Heart left ventricle (tissue), 16 donors: ENCODE measurements at regions not wholly inside any gene's neighbourhood (a gene's known extent, or its start where the extent isn't known, plus 50 kb on each side); places are given as distances from the start of the nearest gene placed in this dataset.

ENCODE experiments used
- ATAC-seq, 4 donors: fragments of 200-7000 bp; cut with Tn5 transposase; one replicate each; pipeline ENCODE4 v1.9.1; 2020 to 2022; ENCODE audit warnings: moderate library complexity in 4 of 4, mild to moderate bottlenecking in 3 of 4, moderate number of reproducible peaks in 1 of 4
- DNase-seq, 5 donors: peaks; one replicate each; pipeline ENCODE4 v3.0.0-alpha.2; 2020
- H3K27ac ChIP-seq, 12 donors: fragments of 200-600 bp; sonication (generic) in 4 of 12; one replicate each; pipeline versions ENCODE4 v1.5.0 to v1.8.0; 2016 to 2022; ENCODE audit warnings: mild to moderate bottlenecking in 2 of 12
- H3K27me3 ChIP-seq, 9 donors: fragments of 200-600 bp; sonication (generic) in 2 of 9; one replicate each; pipeline versions ENCODE4 v1.5.1 to v1.8.0; 2016 to 2022; ENCODE audit warnings: mild to moderate bottlenecking in 3 of 9
- H3K36me3 ChIP-seq, 9 donors: fragments of 200-600 bp; sonication (generic) in 2 of 9; one replicate each; pipeline versions ENCODE4 v1.5.0 to v1.8.0; 2018 to 2022; ENCODE audit warnings: mild to moderate bottlenecking in 2 of 9
- H3K4me1 ChIP-seq, 12 donors: fragments of 200-600 bp; sonication (generic) in 4 of 12; one replicate each; pipeline versions ENCODE4 v1.5.0 to v1.8.0; 2016 to 2022; ENCODE audit warnings: mild to moderate bottlenecking in 3 of 12
- H3K4me3 ChIP-seq, 12 donors: fragments of 200-600 bp; sonication (generic) in 4 of 12; one replicate each; pipeline versions ENCODE4 v1.5.0 to v1.8.0; 2017 to 2022; ENCODE audit warnings: mild to moderate bottlenecking in 9 of 12, moderate library complexity in 4 of 12
- H3K9me3 ChIP-seq, 12 donors: fragments of 200-600 bp; sonication (generic) in 4 of 12; one replicate each; pipeline versions ENCODE4 v1.5.0 to v1.8.0; 2016 to 2022; ENCODE audit warnings: mild to moderate bottlenecking in 1 of 12
- POLR2A ChIP-seq, 2 donors: fragments of 450-650 bp; IDR thresholded peaks; one replicate each; pipeline ENCODE4 v1.6.1; 2017; ENCODE audit warnings: antibody characterized with exemption in 2 of 2, mild to moderate bottlenecking in 2 of 2, moderate library complexity in 2 of 2
- WGBS, 4 donors: extraction: QIAGEN DNeasy Blood & Tissue Kit in 2 of 4; methylation state at CpG; one replicate each; pipeline versions ENCODE4 v1.1.5 to v1.1.7; 2013 to 2018; 5-methylcytosine and 5-hydroxymethylcytosine counted together
- intact Hi-C, 10 donors: fragments of 100-400 bp; cut with DNase I; formaldehyde crosslinking; loops; one replicate each; pipeline versions ENCODE4 v1.11.1 to v1.14.2; 2022
- TF ChIP-seq, protein P1 (sequence below), 12 donors: fragments of 200-600 bp; sonication (generic) in 4 of 12; IDR thresholded peaks; one replicate each; pipeline versions ENCODE4 v1.5.0 to v1.8.0; 2018 to 2022; ENCODE audit warnings: antibody characterized with exemption in 12 of 12, mild to moderate bottlenecking in 5 of 12
- donor health status: ischemic (EF 13 %, LVEDD 7.1; RV severe dilation, severe dysfunction).
- donor health status: healthy with polysubstance abuse.
- donor health status: DM: no; HTN: yes; CAD: no.
- donor health status: DM: no; HTN: no; CAD: no.
- donor health status: ischemic (EF 25% LVEDD 6.9; RV normal size, moderate dysfunction).
- donor health status: ischemic (EF 25% LVEDD 5.7; RV mildly dilated, moderate dysfunction).
- donor health status: healthy.
- donor health status: DM: yes; HTN: yes; CAD: no.
- donor health status: ischemic (EF 35%, LVEDD 5.7; RV mildly dilated, moderate dysfunction).
- donor health status: nonischemic (EF 11% LVEDD 7.7; RV severe dilation, severe dysfunction).
- donor health status: DM: yes; HTN: yes; CAD: no.
- donor health status: PGD.
- donor health status: ischemic (EF 29% LVEDD 5.4; RV normal size, mild dysfunction).
- donor health status: nonischemic (EF 23%, LVEDD 6.1; RV moderate dilation, normal function).

- DNase-seq = no peak
- Histone ChIP-seq H3K4me1 (no peaks in the 10 kb centered on the region), H3K27ac (no peak overlapping the region), H3K27me3 (no peaks in the 10 kb centered on the region), H3K9me3 (no peaks in the 10 kb centered on the region), H3K4me3 (no peak overlapping the region), H3K36me3 (no peaks in the 10 kb centered on the region)
- TF ChIP-seq POLR2A (IDR thresholded peaks at IDR 0.05) = no peak
- TF ChIP-seq, protein P1, sequence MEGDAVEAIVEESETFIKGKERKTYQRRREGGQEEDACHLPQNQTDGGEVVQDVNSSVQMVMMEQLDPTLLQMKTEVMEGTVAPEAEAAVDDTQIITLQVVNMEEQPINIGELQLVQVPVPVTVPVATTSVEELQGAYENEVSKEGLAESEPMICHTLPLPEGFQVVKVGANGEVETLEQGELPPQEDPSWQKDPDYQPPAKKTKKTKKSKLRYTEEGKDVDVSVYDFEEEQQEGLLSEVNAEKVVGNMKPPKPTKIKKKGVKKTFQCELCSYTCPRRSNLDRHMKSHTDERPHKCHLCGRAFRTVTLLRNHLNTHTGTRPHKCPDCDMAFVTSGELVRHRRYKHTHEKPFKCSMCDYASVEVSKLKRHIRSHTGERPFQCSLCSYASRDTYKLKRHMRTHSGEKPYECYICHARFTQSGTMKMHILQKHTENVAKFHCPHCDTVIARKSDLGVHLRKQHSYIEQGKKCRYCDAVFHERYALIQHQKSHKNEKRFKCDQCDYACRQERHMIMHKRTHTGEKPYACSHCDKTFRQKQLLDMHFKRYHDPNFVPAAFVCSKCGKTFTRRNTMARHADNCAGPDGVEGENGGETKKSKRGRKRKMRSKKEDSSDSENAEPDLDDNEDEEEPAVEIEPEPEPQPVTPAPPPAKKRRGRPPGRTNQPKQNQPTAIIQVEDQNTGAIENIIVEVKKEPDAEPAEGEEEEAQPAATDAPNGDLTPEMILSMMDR (IDR thresholded peaks at IDR 0.05) = no peak
- intact Hi-C loops = no loop called here
- no peak for ATAC-seq
- 69 to 73% (median 72%) methylated on average over 10 of the region's 10 CpGs for WGBS, 4 donors
These were observed 76.0 kb upstream of the PPM1J start for GRCh38 chr1:112790920-112791722.

DNA sequence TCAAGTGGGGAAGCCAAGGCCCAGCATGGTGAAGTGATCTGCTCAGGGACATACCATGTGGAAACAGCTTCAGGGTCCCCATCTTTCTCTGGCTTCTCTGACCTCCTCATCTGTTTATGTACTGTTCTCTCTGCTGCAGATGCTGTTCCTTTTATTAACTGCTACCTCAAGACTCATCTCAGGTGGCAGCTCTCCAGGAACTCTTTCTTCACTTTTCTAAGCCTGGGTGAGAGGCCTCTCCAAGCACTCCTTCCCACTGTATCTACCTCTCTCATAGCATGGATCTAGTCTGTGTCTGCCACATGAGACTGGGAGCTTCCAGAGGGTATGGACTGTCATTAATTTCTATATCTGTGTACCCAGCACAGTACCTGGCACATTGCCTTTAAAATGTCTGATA lies 73.4 kb upstream of the PPM1J start:
- intact Hi-C loops = loop anchor here in 2 of 10 donors (5.0 kb wide), 2 partner anchors 41 to 56 kb away; no protein-coding TSS in a partner anchor
- no peaks in the 10 kb centered on the region for H3K4me1 ChIP-seq
- H3K4me3 ChIP-seq = no peak overlapping the region
- H3K27ac ChIP-seq = no peak overlapping the region
- H3K27me3 ChIP-seq = no peaks in the 10 kb centered on the region
- DNase-seq = no peak
- no peaks in the 10 kb centered on the region for H3K9me3 ChIP-seq
- no peak for ATAC-seq
- H3K36me3 ChIP-seq = no peaks in the 10 kb centered on the region
- TF ChIP-seq, protein P1 (IDR thresholded peaks at IDR 0.05) = no peak
- no peak for TF ChIP-seq POLR2A (IDR thresholded peaks at IDR 0.05)

GRCh38 chr1:112788054-112788453 lies 72.9 kb upstream of the PPM1J start:
- no peak overlapping the region for H3K27ac ChIP-seq
- 76 to 86% (median 79%) methylated on average over 2 of the region's 2 CpGs for WGBS, 4 donors
- no peaks in the 10 kb centered on the region for H3K36me3 ChIP-seq
- ATAC-seq = no peak
- no peaks in the 10 kb centered on the region for H3K27me3 ChIP-seq
- H3K4me3 ChIP-seq = no peak overlapping the region
- TF ChIP-seq, protein P1 (IDR thresholded peaks at IDR 0.05) = no peak
- no peak for TF ChIP-seq POLR2A (IDR thresholded peaks at IDR 0.05)
- DNase-seq = no peak
- H3K4me1 ChIP-seq = no peaks in the 10 kb centered on the region
- H3K9me3 ChIP-seq = no peaks in the 10 kb centered on the region
- intact Hi-C loops = loop anchor here in 2 of 10 donors (5.0 kb wide), 2 partner anchors 41 to 56 kb away; no protein-coding TSS in a partner anchor

GRCh38 chr1:112783059-112783458 lies 67.9 kb upstream of the PPM1J start:
- intact Hi-C loops = no loop called here
- DNase-seq = no peak

More at GRCh38 chr1:112783059-112783458, 67.9 kb upstream of the PPM1J start:
- no peak for TF ChIP-seq POLR2A (IDR thresholded peaks at IDR 0.05)
- TF ChIP-seq, protein P1 (IDR thresholded peaks at IDR 0.05) = no peak
- H3K36me3 ChIP-seq = no peaks in the 10 kb centered on the region
- no peak overlapping the region for H3K4me3 ChIP-seq
- ATAC-seq = no peak
- no peaks in the 10 kb centered on the region for H3K4me1 ChIP-seq
- H3K9me3 ChIP-seq = no peaks in the 10 kb centered on the region
- no peak overlapping the region for H3K27ac ChIP-seq
- H3K27me3 ChIP-seq = peaks cover 0 to 4% (median 0%) of the 10 kb centered on the region in 9 donors
